Germinal center (tissue), 1 donor: ENCODE measurements at regions not wholly inside any gene's neighbourhood (a gene's known extent, or its start where the extent isn't known, plus 50 kb on each side); places are given as distances from the start of the nearest gene placed in this dataset.

Source experiments
- DNase-seq: peaks from one replicate; pipeline ENCODE4 v3.0.0; 2012; ENCODE audit warnings: mixed read lengths, low spot score

GRCh38 chr1:220982686-220983085 lies 103.4 kb downstream of the HLX start:
- DNase-seq: no peak

GRCh38 chr1:220983877-220984635 lies 104.8 kb downstream of the HLX start:
- no peak for DNase-seq

GRCh38 chr1:220990427-220991339 lies 111.4 kb downstream of the HLX start:
- no peak for DNase-seq

DNA sequence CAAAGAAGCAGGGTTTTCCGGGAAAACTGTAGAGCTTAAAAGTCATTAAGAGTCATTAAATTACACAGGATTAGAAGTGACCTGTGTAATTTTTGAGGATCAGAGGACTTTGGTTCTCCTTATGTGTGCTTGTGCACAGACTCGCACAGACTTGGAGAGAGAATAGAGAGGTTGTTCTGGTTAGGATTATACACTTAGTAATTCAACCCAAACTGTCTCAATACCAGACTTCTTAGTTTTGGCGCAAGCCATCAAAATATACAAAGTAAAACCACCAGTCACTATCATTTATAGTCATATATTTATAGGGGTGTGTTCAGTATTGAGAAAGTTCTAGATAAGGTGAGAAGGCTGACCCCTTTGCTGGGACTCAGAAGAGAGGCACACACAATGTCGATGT lies 112.3 kb downstream of the HLX start:
- DNase-seq: no peak

- DNase-seq: no peak
Measured at GRCh38 chr1:220991959-220992704, 112.9 kb downstream of the HLX start.

DNA sequence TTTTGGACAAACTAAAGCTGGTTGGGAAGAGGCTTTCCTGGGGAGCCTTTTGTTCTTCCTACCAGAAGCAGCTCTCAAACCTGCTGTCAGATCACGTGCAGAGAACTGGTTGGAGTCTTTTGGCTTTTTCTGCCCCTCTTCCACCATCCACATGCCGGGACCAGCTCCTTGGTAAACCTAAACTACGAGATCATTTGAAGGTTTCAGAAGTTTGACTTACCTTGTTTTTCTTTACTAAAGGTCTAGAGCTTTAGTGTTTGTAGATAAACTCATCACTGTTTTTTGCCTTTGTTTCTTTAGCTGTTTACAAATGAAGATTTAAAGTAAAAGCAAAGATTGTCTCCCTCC lies 113.4 kb downstream of the HLX start:
- DNase-seq: no peak

DNA sequence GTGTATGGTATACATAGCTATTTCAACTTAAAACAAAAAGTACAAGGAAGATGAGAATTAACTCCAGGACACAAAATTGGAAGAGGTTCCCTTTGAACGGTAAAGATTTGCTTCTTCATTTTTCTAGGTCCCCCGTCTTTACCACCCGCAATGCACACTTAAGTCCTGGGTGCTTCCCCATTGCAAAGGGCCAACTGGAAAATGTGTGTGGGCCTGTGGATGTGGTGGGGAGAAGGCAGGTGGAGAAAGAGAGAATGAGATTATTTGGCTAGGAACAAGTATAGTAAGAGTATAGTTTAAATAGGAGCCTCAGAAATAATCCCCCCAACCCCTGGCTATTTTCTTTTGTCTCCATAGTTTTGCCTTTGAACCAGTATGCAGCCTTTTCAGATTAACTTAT lies 115.4 kb downstream of the HLX start:
- no peak for DNase-seq

- DNase-seq: no peak
Measured at GRCh38 chr1:220997791-220998190, 118.5 kb downstream of the HLX start.

GRCh38 chr1:220999872-221000863 lies 120.9 kb downstream of the HLX start:
- no peak for DNase-seq

DNA sequence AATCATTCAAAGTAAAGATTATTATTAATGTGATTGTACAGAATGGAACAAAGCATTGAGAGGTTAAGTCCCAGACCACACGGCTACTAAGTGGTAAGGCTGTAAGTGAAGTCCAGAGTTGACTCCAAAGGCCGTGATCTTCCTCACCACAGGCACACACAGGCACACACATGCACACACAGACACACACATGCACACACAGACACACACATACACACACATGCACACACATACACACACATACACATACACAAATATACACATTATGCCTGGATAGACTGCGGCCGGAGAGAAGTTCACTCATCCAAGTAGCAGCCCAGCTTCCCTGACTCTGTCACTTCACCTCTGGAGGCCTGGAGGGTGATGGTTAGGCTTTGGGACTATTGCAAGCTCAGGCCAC lies 121.9 kb downstream of the HLX start:
- no peak for DNase-seq

- DNase-seq: no peak
Measured at GRCh38 chr1:221002601-221003000, 123.4 kb downstream of the HLX start.

- DNase-seq: no peak
Measured at GRCh38 chr1:221011145-221011544, 131.9 kb downstream of the HLX start.

GRCh38 chr1:221012120-221012519 lies 132.9 kb downstream of the HLX start:
- no peak for DNase-seq

DNA sequence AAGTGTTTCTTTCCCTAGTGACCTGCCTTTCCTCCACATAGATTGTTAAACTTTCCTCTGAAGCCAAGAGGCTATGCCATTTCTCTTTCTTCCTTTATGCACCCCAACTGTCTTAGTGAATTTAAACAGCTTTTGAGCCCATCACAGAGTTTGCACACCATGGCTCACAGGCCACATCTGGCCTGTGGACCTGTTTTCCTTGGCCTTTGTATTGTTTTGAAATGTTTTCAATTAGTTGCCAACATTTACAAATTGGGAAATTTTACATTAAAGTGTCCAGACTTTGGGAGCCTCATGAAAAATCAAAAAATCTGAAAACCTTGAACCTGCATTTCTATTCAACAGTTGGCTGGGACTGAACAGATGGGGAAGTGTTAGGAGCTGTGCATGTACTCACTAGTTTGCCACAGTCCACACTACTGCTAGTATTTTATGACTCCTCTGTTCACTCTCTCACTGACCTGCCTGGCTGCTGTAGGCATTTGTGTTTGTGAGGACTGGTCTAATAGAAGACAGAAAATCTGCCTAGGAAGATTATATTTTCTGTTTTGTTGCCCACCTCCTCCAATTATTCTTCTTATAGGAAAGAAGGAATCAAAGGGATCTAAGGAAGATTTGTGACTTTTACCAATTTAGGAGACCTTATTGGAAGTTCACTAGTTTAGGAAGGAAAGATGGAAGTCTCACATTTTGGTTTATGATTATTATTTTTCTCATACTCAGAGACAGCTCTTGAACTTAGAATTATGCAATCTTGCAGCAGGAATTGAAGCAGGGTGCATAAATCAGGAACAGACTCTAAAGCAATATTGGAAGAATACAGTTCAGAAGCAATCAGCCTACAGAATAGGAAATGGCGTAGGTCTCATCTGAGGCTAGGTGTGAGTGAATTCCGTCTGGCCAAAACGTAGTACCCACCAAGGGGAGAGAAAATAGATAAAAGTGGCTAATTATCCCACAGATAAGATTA lies 134.7 kb downstream of the HLX start:
- no peak for DNase-seq

DNA sequence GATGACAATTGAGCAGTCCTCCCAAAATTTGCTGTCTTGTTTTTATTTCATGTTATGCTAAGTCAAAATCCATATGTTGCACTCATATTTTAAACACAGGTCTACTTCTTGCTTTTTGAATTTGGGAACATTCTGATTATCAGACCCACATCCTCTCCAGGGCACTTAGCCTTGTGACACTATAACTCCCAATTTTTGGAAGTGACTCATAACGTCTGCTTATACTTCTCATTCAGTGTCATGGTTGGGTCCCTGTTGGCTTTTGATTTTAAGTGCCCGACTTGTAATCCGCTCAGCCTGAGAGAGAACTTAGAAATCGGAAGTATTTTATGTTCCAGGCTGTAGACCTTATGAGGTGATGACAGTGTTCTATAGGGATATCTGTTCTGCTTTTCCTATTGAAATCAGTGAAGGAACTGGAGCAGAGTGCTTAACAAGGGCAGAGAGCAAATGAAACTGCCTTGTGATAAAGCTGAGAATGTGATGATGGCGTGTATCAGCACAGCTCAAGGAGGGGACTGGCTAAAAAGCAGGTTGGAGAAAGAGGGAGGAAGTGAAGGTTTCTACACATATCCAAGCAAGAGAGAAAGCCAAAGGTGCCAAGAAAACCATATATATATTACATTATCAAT lies 136.0 kb downstream of the HLX start:
- no peak for DNase-seq

GRCh38 chr1:221016751-221017150 lies 137.5 kb downstream of the HLX start:
- DNase-seq: no peak

DNA sequence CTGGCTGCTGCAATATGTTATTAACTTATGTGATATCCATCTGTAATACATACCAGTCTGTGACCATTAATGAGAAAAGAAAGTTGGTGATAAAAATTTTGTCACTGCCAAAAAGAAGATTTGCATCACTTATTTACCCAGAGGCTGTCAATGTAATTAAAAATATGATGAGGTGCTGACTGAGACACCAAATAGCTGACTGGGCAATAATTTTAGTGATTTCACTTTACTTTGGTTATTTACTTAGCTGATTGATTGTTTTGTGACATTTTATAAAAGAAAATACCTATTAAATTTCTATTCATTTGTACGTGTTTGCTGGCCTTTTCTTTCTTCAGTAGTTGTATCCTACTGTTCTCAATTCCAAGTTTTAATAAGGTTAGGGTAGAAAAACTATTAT lies 139.2 kb downstream of the HLX start:
- no peak for DNase-seq

DNA sequence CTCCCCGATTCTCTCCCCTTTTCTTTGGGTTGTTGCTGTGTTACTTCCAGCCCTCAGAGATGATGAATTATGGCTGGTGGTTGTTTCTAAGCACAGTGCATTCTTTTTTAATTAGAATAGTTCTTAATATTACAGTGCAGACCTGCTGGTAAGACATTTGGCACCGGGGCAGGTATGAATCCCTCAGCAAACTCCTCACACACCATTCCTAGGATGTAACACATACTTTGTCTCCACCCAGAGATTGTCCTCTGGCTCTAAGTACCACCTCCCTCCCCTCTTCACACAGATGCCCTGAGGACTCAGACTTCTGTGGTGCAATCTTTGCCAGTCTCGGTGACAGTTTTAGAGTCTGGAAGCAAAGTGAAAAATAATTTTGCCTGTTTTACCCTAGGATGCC lies 143.1 kb downstream of the HLX start:
- DNase-seq: no peak

GRCh38 chr1:221023482-221023881 lies 144.2 kb downstream of the HLX start:
- DNase-seq: no peak

- DNase-seq: no peak
Measured at GRCh38 chr1:221025501-221025900, 146.3 kb downstream of the HLX start.
